HCEC 1CT (cell line): ENCODE measurements at regions not wholly inside any gene's neighbourhood (a gene's known extent, or its start where the extent isn't known, plus 50 kb on each side); places are given as distances from the start of the nearest gene placed in this dataset.

Experiments
- DNase-seq: peaks from one replicate; pipeline ENCODE4 v3.0.0-alpha.2; 2017

- no peak for DNase-seq
These were observed 222.8 kb downstream of the ADAMTS9 start for GRCh38 chr3:64464955-64465354.

- no peak for DNase-seq
These were observed 223.8 kb downstream of the ADAMTS9 start for GRCh38 chr3:64463981-64464380.

GRCh38 chr3:64462203-64462602 lies 225.6 kb downstream of the ADAMTS9 start:
- DNase-seq, result peak; percentile 88

GRCh38 chr3:64460877-64461276 lies 226.9 kb downstream of the ADAMTS9 start:
- peak; percentile 85 for DNase-seq

GRCh38 chr3:64460141-64460730 lies 227.6 kb downstream of the ADAMTS9 start:
- no peak for DNase-seq

- peak; percentile 50 for DNase-seq
These were observed 228.1 kb downstream of the ADAMTS9 start for GRCh38 chr3:64459711-64460110.

GRCh38 chr3:64457811-64458210 lies 230.0 kb downstream of the ADAMTS9 start:
- no peak for DNase-seq

GRCh38 chr3:64456674-64457073 lies 231.1 kb downstream of the ADAMTS9 start:
- no peak for DNase-seq

GRCh38 chr3:64455351-64455750 lies 230.1 kb upstream of the PRICKLE2 start:
- no peak for DNase-seq

- DNase-seq, result no peak
These were observed 229.5 kb upstream of the PRICKLE2 start for GRCh38 chr3:64454768-64455167.

GRCh38 chr3:64454179-64454578 lies 228.9 kb upstream of the PRICKLE2 start:
- DNase-seq, result peak; percentile 32

- no peak for DNase-seq
These were observed 226.2 kb upstream of the PRICKLE2 start for GRCh38 chr3:64451283-64452012.

- no peak for DNase-seq
These were observed 225.2 kb upstream of the PRICKLE2 start for GRCh38 chr3:64450396-64450956.

GRCh38 chr3:64449026-64449425 lies 223.8 kb upstream of the PRICKLE2 start:
- DNase-seq, result no peak

- no peak for DNase-seq
These were observed 220.7 kb upstream of the PRICKLE2 start for GRCh38 chr3:64445944-64446300.

GRCh38 chr3:64445109-64445943 lies 220.1 kb upstream of the PRICKLE2 start:
- no peak for DNase-seq

GRCh38 chr3:64444490-64445108 lies 219.3 kb upstream of the PRICKLE2 start:
- DNase-seq, result no peak

GRCh38 chr3:64443546-64444381 lies 218.5 kb upstream of the PRICKLE2 start:
- peak; percentile 77 for DNase-seq

- DNase-seq, result no peak
These were observed 216.6 kb upstream of the PRICKLE2 start for GRCh38 chr3:64441861-64442260.

- DNase-seq, result peak; percentile 72
These were observed 215.2 kb upstream of the PRICKLE2 start for GRCh38 chr3:64440498-64440897.

GRCh38 chr3:64438812-64439211 lies 213.5 kb upstream of the PRICKLE2 start:
- DNase-seq, result no peak

GRCh38 chr3:64438066-64438465 lies 212.8 kb upstream of the PRICKLE2 start:
- no peak for DNase-seq
